ENCODE measurements at regions not wholly inside any gene's neighbourhood (a gene's known extent, or its start where the extent isn't known, plus 50 kb on each side); places are given as distances from the start of the nearest gene placed in this dataset.

GRCh38 chrX:147770858-147771257 lies 140.9 kb upstream of the FMR1 start:
- POLR2A ChIA-PET (ENCODE audit: unreplicated experiment), result no interaction called here
- H3K9me3 ChIP-seq (ENCODE audit: control insufficient read depth, insufficient read depth, low read length), result no peaks in the 10 kb centered on the region; the same call in 1 of the 2 replicates
- DNase-seq, result no peak
- H3K79me1 ChIP-seq (ENCODE audit: low read depth in 1 of 2, low read length in 2 of 2), result no peaks in the 10 kb centered on the region
- no peaks in the 10 kb centered on the region for H3K4me1 ChIP-seq (ENCODE audit: control insufficient read depth, insufficient read depth, low read length)
- H4K91ac ChIP-seq (ENCODE audit: insufficient read depth, low read depth, low read length), result no peak overlapping the region
- no peak overlapping the region for H4K8ac ChIP-seq (ENCODE audit: low read depth in 2 of 2, low read length in 2 of 2)
- no peak overlapping the region for H2BK120ac ChIP-seq (ENCODE audit: low read depth, low read length)
- no peak overlapping the region for H3K4me2 ChIP-seq (ENCODE audit: low read depth, low read length)
- no peak for ATAC-seq (ENCODE audit: low read depth)
- no peak overlapping the region for H3K23ac ChIP-seq (ENCODE audit: low read depth, low read length)
- H4K5ac ChIP-seq (ENCODE audit: low read depth, low read length), result no peak overlapping the region
- H2AK9ac ChIP-seq (replicated peaks; ENCODE audit: low read depth, low read length, poor library complexity), result no peak overlapping the region
- in situ Hi-C loops (cut with MboI; ENCODE audit: low sequenced_read_pairs), result no loop called here
- no peaks in the 10 kb centered on the region for H4K20me1 ChIP-seq (ENCODE audit: insufficient read depth, low read length)
- H2BK5ac ChIP-seq (ENCODE audit: low read depth, low read length, poor library complexity, severe bottlenecking), result no peak overlapping the region
- no peak overlapping the region for H2AFZ ChIP-seq (replicated peaks; ENCODE audit: low read length, poor library complexity)
- no peak overlapping the region for H2BK15ac ChIP-seq (ENCODE audit: low read depth, low read length)
- no peak overlapping the region for H3K4me3 ChIP-seq (ENCODE audit: insufficient read depth, low read depth, low read length)
- no TSS peak for BruUV-seq (replicated peaks)
- H3K4ac ChIP-seq (ENCODE audit: low read depth, low read length), result no peak overlapping the region
- no peaks in the 10 kb centered on the region for H3K9me1 ChIP-seq (ENCODE audit: insufficient read depth, low read length)
- no peak for TF ChIP-seq CHD1 (IDR thresholded peaks at IDR 0.05; ENCODE audit: low read depth, low read length)
- dilution Hi-C loops (cut with HindIII; ENCODE audit: low sequenced_read_pairs, unreplicated experiment), result no loop called here
- no peak overlapping the region for H3K18ac ChIP-seq (ENCODE audit: low read depth, low read length)
- H2BK20ac ChIP-seq (ENCODE audit: low read depth, low read length), result no peak overlapping the region
- no CpG with 5 or more reads among the region's 1 CpG for WGBS, 2 experiments (ENCODE audit: extremely low coverage in 2 of 2, insufficient read length in 1 of 2)
- H3K36me3 ChIP-seq (ENCODE audit: control insufficient read depth, insufficient read depth, low read length), result no peaks in the 10 kb centered on the region
- no peak overlapping the region for H2AK5ac ChIP-seq (ENCODE audit: low read depth, low read length)
- no peak overlapping the region for H3K27ac ChIP-seq (ENCODE audit: insufficient read depth, low read length)
- H3K27me3 ChIP-seq (ENCODE audit: control insufficient read depth, insufficient read depth, low read length), result no peaks in the 10 kb centered on the region
- intact Hi-C loops (cut with micrococcal nuclease), result no loop called here
- H3K56ac ChIP-seq (ENCODE audit: extremely low read depth, insufficient read depth, low read length), result no peak overlapping the region
- H3K14ac ChIP-seq (replicated peaks; ENCODE audit: low read depth, low read length), result no peak overlapping the region
- H3K9ac ChIP-seq (ENCODE audit: low read depth, low read length), result no peak overlapping the region
- CTCF ChIA-PET, result no interaction called here

Data from IMR-90 (cell line).